ENCODE measurements at regions not wholly inside any gene's neighbourhood (a gene's known extent, or its start where the extent isn't known, plus 50 kb on each side); places are given as distances from the start of the nearest gene placed in this dataset.

GRCh38 chr3:67200618-67201017, 202.5 kb downstream of the KBTBD8 start (continued):
- TF ChIP-seq BACH1 (IDR thresholded peaks at IDR 0.05; ENCODE audit: low read length), result no peak

GRCh38 chr3:67201026-67201425, 202.9 kb downstream of the KBTBD8 start:
- no peaks in the 10 kb centered on the region for H3K9me3 ChIP-seq (ENCODE audit: insufficient read depth in 2 of 2, low read depth in 1 of 2, low read length in 1 of 2)
- no peak overlapping the region for H2BK120ac ChIP-seq (replicated peaks; ENCODE audit: low read depth, low read length)
- no peaks in the 10 kb centered on the region for H4K20me1 ChIP-seq (replicated peaks in 1 of 2; ENCODE audit: control insufficient read depth in 1 of 2, insufficient read depth in 2 of 2, low read length in 2 of 2)
- no peak overlapping the region for H3K4me2 ChIP-seq (ENCODE audit: insufficient read depth in 1 of 2, low read depth in 2 of 2, low read length in 2 of 2)
- H2BK5ac ChIP-seq (ENCODE audit: low read depth, low read length), result no peak overlapping the region
- WGBS, 2 experiments (ENCODE audit: extremely low coverage in 1 of 2, insufficient coverage in 1 of 2, insufficient read length in 1 of 2, insufficient replicate concordance in 2 of 2, low coverage in 1 of 2, low lambda C conversion rate in 2 of 2, missing lambda C conversion rate in 1 of 2), result 86% methylated on average over 2 of the region's 2 CpGs; no CpG with 5 or more reads in 1 of the 2 experiments
- no peak overlapping the region for H3K18ac ChIP-seq (ENCODE audit: extremely low read depth, low read length)
- POLR2A ChIA-PET (ENCODE audit: partially characterized antibody), result no interaction called here
- H3K23ac ChIP-seq (ENCODE audit: insufficient read length), result no peak overlapping the region
- H3K36me3 ChIP-seq (ENCODE audit: control insufficient read depth in 2 of 4, insufficient read depth in 4 of 4, low read length in 3 of 4), result no peaks in the 10 kb centered on the region
- TF ChIP-seq KDM1A (IDR thresholded peaks at IDR 0.05; ENCODE audit: borderline replicate concordance, low read length), result no peak
- no peak for TF ChIP-seq CBX5 (IDR thresholded peaks at IDR 0.05; ENCODE audit: low read depth, low read length)
- no peak overlapping the region for H3K4ac ChIP-seq (replicated peaks; ENCODE audit: insufficient read length, low read depth, low read length)
- H3K79me2 ChIP-seq (ENCODE audit: control insufficient read depth in 1 of 2, insufficient read depth in 2 of 2, low read length in 2 of 2), result no peaks in the 10 kb centered on the region
- peaks cover 0 to 3% (median 2%) of the 10 kb centered on the region in 4 experiments; a peak in 2 of 7 replicates for H3K4me1 ChIP-seq (replicated peaks in 1 of 4; ENCODE audit: control insufficient read depth in 3 of 4, insufficient read depth in 4 of 4, low read length in 3 of 4)
- no peak overlapping the region for H3K14ac ChIP-seq (ENCODE audit: insufficient read length)
- no peak overlapping the region for H3K4me3 ChIP-seq (ENCODE audit: extremely low read depth in 1 of 4, insufficient read depth in 2 of 4, low read depth in 3 of 4, low read length in 4 of 4)
- H2AFZ ChIP-seq (ENCODE audit: low read length), result no peak overlapping the region
- FAIRE-seq, result no peak
- no peak overlapping the region for H2BK15ac ChIP-seq (ENCODE audit: low read length)
- H2BK12ac ChIP-seq (ENCODE audit: low read depth, low read length), result no peak overlapping the region
- no peak overlapping the region for H3K27ac ChIP-seq (ENCODE audit: low read depth, low read length)
- H3K56ac ChIP-seq (replicated peaks; ENCODE audit: insufficient read length, low read depth, low read length), result no peak overlapping the region
- H3K9ac ChIP-seq (replicated peaks in 1 of 4; ENCODE audit: extremely low read depth in 1 of 4, low read depth in 3 of 4, low read length in 3 of 4), result no peak overlapping the region
- no peak overlapping the region for H2AK5ac ChIP-seq (ENCODE audit: low read depth, low read length)
- no peak for DNase-seq (ENCODE audit: low read depth in 1 of 2, low spot score in 2 of 2)
- no peak overlapping the region for H4K5ac ChIP-seq (ENCODE audit: insufficient read length, low read depth, low read length)
- H3K79me1 ChIP-seq (ENCODE audit: low read depth, low read length), result no peaks in the 10 kb centered on the region
- no peak overlapping the region for H4K8ac ChIP-seq (ENCODE audit: extremely low read depth, insufficient read depth, low read length)
- no peak overlapping the region for H2BK20ac ChIP-seq (ENCODE audit: low read length)
- CTCF ChIA-PET (ENCODE audit: partially characterized antibody), result no interaction called here
- H3K23me2 ChIP-seq (ENCODE audit: low read depth, low read length), result no peaks in the 10 kb centered on the region
- H4K91ac ChIP-seq (replicated peaks; ENCODE audit: insufficient read length, low read length), result no peak overlapping the region
- no peaks in the 10 kb centered on the region; a peak in 1 of 7 replicates for H3K27me3 ChIP-seq (replicated peaks in 1 of 4; ENCODE audit: control insufficient read depth in 3 of 4, extremely low read depth in 1 of 4, insufficient read depth in 3 of 4, low read length in 3 of 4)

Data from H1 (cell line).